ENCODE measurements at regions not wholly inside any gene's neighbourhood (a gene's known extent, or its start where the extent isn't known, plus 50 kb on each side); places are given as distances from the start of the nearest gene placed in this dataset.

- TF ChIP-seq, protein P1, sequence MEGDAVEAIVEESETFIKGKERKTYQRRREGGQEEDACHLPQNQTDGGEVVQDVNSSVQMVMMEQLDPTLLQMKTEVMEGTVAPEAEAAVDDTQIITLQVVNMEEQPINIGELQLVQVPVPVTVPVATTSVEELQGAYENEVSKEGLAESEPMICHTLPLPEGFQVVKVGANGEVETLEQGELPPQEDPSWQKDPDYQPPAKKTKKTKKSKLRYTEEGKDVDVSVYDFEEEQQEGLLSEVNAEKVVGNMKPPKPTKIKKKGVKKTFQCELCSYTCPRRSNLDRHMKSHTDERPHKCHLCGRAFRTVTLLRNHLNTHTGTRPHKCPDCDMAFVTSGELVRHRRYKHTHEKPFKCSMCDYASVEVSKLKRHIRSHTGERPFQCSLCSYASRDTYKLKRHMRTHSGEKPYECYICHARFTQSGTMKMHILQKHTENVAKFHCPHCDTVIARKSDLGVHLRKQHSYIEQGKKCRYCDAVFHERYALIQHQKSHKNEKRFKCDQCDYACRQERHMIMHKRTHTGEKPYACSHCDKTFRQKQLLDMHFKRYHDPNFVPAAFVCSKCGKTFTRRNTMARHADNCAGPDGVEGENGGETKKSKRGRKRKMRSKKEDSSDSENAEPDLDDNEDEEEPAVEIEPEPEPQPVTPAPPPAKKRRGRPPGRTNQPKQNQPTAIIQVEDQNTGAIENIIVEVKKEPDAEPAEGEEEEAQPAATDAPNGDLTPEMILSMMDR (IDR thresholded peaks at IDR 0.05): no peak
- TF ChIP-seq POLR2A (IDR thresholded peaks at IDR 0.05): no peak
These were observed 247.5 kb upstream of the LRATD1 start for GRCh38 chr2:14385043-14385442.

Measured in testis (tissue), 2 donors.